NAMALWA (cell line): ENCODE measurements at regions not wholly inside any gene's neighbourhood (a gene's known extent, or its start where the extent isn't known, plus 50 kb on each side); places are given as distances from the start of the nearest gene placed in this dataset.

Source experiments
- DNase-seq: peaks from one replicate; pipeline ENCODE4 v3.0.0-alpha.2; 2015; ENCODE audit warnings: low spot score

- DNase-seq = peak; percentile 27
Observed at GRCh38 chr10:77710759-77711682, 73.4 kb upstream of the KCNMA1 start.

GRCh38 chr10:77710081-77710551 is 72.5 kb upstream of the KCNMA1 start:
- DNase-seq = no peak

- DNase-seq = no peak
Observed at GRCh38 chr10:77707570-77707969, 70.0 kb upstream of the KCNMA1 start.

GRCh38 chr10:77702166-77702565 is 64.6 kb upstream of the KCNMA1 start:
- DNase-seq = no peak

DNA sequence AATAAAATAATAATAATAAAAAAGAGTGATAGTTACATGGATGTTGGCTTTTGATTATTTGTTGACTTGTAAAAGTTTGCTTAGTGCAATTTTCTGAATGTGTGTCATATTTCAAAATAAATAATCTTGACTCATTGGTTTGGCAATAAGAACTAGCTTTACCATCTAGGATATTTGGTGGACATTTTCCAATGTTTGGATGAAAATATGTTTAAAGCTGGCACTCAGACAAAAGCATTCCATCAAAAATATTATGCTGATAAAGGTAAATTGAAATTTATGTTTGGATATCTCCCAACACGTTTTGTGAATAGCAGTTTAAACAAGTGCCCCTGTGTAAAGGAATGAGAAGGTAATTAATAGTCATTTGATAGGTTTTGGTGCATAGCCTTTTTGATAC is 62.5 kb upstream of the KCNMA1 start:
- no peak for DNase-seq

- no peak for DNase-seq
Observed at GRCh38 chr10:77699080-77699645, 61.6 kb upstream of the KCNMA1 start.

DNA sequence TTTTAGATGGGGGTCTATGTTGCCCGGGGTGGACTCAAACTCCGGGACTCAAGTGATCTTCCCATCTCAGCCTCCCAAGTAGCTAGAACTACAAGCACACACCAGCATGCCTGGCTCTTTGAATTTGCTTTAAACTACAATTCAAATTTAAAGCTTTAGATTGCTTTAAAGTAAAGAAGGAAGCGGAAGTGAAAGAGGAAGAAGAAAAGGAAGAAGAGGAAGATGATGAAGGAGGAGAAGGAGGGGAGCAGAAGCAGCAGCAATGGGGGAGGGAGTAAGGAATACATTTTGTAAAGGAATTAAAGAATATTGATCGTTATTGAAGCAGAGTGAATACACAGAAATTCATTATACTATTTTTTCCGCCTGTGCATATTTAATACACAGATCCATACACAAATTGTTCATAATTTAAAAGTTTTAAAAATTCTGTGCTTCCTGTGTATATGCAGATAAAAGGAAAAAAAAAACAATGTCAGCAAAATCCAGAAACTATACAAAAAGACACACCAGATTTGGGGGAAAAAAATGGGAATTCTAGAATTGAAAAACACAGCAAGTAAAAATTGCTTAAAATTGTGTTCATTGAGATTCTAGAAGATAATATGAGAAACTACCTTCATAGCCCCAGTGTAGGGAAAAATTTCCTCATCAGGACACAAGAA is 60.8 kb upstream of the KCNMA1 start:
- no peak for DNase-seq

DNA sequence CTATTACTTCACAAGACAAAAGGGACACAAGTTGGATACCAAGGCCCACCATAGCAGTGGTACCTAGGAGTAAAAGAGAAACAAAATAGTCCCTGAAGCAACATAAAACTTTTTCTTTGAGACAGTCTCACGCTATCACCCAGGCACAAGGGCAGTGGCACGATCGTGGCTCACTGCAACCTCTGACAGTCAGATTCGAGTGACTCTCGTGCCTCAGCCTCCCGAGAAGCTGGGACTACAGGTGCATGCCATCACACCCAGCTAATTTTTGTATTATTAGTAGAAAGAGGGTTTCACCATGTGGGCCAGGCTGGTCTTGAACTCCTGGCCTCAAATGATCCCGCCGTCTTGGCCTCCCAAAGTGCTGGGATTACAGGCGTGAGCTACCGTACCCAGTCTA is 59.0 kb upstream of the KCNMA1 start:
- no peak for DNase-seq

DNA sequence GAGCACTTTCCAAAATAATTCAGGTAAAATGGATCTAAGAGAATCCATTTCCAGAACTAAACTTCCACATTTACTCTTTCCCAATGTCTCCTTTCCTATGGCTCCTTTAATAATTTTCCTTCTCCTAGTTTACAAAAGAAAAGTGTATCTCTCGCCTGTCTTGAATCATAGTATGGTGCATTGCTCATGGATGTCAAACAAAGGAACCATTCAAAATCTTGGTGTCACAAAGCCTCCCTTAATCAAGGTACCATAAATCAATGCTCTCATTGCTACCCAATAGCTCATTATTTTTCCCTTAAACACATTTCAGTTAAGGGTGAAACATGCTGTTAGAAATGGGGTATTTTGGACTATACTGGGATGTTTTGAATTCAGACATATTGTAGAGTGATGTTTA is 57.6 kb upstream of the KCNMA1 start:
- DNase-seq = no peak

DNA sequence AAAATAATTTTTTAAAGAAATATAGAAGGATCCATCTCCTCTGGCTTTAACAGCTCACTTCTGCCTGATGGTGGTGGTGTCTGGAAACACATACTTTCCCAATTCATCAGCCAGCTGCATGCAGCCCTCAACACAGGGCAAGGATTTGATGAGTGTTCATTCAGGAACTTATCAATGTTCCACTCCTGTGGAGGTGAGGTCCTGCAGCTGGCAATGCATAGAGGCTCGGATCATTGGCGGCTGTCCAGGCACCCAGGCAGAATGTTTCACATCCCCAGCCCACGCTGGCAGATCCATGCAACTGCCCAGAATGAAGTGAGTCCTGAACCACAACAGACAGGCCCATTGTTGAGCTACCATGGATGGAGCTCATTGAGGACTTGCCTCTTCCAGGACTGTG is 55.2 kb upstream of the KCNMA1 start:
- DNase-seq = no peak

GRCh38 chr10:77689339-77689738 is 51.7 kb upstream of the KCNMA1 start:
- DNase-seq = no peak

GRCh38 chr10:77687621-77688020 is 50.0 kb upstream of the KCNMA1 start:
- no peak for DNase-seq
